HG03558 (cell line): ENCODE measurements at regions not wholly inside any gene's neighbourhood (a gene's known extent, or its start where the extent isn't known, plus 50 kb on each side); places are given as distances from the start of the nearest gene placed in this dataset.
A peak's percentile ranks its signal among the peaks of the same experiment; 100 is the strongest.

Source experiments
- ATAC-seq: cut with Tn5 transposase; IDR thresholded peaks from one replicate; pipeline ENCODE4 v1.9.1; 2021; ENCODE audit warnings: moderate number of reproducible peaks; ENCODE audit not compliant: unreplicated experiment; ENCODE audit errors: extremely low read depth

DNA sequence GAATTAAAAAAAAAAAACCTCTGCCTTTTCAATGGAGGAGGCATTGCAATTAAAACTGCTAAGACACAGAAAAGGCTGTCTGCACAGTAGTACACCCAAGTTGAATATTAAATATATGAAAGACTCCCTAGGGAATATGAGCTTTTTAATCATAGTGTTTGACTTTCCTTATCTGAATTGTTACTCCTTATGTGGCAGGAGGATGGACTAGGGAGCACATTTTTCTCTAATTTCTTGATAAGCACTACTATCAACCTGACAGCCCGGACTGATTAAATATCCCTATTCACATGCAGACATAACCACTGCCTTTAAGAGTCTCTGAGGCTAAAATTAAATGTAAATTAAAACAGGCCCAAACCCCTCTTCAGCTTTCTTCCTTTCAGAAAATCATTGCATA is 428.6 kb upstream of the GJE1 start:
- no peak for ATAC-seq

GRCh38 chr6:141701732-141702131 is 431.0 kb upstream of the GJE1 start:
- ATAC-seq, result no peak

DNA sequence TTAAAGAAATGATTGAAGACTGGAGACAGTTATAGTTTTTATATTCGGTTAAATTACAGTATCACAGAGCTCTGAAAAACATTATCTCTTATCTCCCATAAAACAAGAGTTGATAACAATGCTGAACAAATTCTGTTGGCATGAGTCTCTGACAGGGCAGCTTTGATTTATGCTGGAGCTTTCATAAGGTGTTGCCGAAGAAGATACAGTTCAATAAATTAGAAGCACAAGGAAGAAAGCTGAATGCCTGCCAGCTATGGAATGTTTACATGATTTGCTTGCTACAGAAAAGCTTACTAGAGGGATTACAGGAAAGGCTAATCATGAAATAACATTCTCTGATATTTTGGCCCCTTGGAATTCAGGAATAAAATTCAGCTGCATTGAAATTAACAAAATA is 431.9 kb upstream of the GJE1 start:
- no peak for ATAC-seq

DNA sequence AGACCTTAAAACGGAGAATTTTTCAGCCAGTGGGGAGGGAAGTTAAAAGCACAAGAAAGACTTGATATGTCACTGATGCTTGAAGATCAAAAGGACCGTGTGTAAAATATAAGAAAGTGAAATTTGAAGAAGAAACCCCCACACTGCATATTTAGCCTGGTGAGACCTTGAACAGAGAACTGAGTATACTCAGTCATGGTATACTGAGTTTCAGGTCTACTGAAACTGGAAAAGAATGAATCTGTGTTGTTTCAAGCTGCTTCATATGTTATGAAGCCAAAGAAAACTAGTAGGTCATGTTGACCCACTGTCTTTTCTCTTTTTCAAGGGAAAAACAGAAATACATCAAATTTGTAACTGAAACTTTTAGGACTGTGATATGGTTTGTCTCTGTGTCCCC is 443.8 kb upstream of the GJE1 start:
- peak; percentile 79 for ATAC-seq

- ATAC-seq, result no peak
These were observed 447.3 kb upstream of the GJE1 start for GRCh38 chr6:141685416-141685815.

GRCh38 chr6:141682391-141682790 is 450.3 kb upstream of the GJE1 start:
- no peak for ATAC-seq

GRCh38 chr6:141677598-141678211 is 455.0 kb upstream of the GJE1 start:
- peak; percentile 53 for ATAC-seq

DNA sequence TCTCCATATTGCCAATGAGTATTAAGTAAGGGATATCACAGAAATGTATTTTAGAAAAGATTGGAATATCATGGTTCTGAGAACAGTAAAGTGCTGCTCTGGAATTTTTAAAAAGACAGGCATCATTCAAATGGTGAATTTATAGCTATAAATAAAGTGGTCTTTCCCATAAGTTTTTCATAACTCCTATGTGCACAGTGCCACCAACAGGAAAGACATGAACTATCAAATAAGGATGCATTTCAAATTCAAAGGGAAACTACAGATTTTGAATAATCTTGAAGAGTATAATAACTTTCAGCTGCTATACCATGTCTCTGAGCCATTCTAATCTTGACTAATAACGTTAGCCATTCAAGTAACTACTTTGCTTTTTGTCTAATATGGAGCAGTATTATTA is 456.8 kb upstream of the GJE1 start:
- ATAC-seq, result no peak

DNA sequence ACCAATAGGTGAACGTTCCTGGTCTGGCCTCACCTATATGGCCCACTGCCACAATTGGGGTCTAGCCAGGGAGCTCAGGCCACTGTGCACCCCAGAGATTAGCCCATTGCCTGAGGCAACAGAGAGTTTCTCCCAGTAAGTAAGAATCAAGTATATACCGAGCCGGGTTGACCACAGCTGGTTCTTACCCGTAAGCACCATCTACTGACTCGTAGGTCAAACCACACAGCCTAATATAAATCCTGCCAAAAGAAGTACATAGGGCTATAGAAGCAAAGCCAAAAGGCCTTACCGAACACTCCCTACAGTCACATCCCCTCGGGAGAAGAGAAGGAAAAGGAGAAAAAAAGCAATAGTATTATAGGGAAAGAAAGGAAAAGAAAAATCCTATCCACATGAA is 463.6 kb upstream of the GJE1 start:
- ATAC-seq, result no peak

DNA sequence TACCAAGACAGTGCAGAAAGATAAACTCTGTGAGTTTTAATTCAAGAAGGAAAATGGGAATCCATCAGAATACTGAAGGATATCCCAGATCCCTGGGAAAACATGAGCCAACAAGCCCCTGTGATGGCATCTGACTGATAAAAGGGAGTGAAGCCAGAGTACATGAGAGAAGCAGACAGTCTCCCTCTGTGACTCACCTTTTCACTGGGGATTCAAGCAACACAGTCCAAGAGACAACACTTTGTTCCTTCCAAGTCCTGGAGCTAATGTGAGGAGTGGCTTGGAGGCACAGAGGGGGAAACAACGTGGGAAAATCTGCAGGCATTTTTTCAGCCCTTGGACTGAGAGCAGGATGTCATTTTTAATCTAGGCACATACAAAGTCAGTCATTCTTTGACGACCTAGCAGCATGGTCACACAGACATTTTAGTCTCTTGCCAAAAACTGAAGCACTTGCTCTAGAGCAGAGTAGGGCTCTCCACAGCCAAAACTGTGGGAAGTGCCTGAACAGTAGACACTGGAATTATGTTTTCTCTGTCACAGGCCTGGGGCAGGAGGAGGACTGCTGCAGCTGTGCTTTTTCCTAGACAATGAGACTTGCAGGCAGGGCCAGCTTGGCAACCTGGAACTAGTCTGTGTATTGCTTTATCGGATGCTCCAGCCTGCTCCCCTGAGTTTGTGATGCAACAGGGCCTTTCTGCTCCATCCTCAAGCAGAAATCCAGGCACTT is 465.0 kb upstream of the GJE1 start:
- ATAC-seq, result no peak

DNA sequence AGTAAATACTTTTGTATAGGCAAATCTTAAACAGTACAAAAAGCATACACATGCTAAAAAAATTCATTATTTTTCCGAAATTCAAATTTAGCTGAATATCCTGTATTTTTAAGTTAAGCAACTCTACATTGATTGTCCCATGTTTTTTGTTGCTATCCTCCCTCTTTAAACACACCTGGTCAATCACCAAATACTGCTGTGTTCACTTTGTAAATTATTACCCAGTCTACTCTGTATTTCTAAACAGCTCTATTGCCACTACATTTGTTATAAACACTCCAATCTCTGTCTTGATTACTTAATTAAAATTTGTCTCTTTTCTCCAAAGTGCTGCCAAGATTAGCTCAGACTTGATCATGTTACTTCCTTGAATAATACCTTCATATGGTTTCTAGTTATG is 466.5 kb upstream of the GJE1 start:
- ATAC-seq, result no peak

DNA sequence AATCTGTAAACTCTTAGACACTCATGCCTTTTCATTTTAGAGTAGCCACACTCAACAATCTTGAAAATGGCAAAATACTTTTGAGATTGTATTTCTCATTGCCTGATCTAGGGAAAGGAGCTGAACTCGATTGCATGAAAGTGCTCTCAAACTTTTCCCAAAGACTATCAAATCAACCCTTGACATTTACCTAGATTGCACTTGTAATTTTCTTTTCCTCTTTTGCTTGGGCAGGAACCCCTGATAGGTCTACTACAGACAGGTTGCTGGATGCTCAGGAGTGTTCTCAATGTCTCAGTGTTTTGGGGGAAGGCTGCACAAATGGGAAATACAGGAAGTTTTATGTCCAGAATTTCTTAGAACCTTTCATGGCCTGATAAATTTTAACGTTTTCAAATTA is 468.0 kb upstream of the GJE1 start:
- no peak for ATAC-seq

GRCh38 chr6:141659582-141659981 is 473.1 kb upstream of the GJE1 start:
- ATAC-seq, result no peak

DNA sequence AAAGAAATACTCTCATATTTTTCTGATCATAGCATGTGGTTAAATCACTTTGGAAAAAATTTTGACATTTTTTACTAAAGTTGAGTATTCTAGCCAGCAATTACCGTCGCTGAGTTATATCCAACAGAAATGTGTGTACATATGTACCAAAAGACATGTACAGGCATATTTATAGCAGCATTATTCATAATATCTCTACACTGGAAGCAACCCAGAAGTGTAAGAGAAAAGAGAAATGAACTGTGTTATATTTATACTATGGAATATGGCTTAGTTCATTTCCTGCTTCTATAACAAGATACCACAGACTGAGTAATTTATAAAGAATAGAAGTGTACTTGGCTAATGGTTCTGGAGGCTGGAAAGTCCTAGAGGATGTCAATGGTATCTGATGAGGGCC is 474.0 kb upstream of the GJE1 start:
- ATAC-seq, result no peak

DNA sequence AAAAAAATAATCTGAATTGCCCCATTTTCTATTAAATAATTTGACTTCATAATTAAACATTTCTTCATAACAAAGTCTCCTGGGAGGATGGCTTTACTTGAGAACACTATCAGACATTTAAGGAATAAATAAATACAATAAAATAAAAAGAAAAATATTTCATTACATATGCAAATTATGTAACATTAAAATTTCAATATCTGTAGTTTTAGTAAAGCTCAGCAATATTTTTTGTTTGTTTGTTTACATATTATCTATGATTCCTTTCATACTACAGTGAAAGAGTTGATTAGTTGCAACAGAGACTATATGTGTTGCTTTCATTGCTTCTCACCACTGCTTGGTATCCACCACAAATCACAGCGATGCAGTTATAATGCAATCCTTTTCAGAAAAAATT is 474.9 kb upstream of the GJE1 start:
- no peak for ATAC-seq

GRCh38 chr6:141653590-141653989 is 479.1 kb upstream of the GJE1 start:
- no peak for ATAC-seq

DNA sequence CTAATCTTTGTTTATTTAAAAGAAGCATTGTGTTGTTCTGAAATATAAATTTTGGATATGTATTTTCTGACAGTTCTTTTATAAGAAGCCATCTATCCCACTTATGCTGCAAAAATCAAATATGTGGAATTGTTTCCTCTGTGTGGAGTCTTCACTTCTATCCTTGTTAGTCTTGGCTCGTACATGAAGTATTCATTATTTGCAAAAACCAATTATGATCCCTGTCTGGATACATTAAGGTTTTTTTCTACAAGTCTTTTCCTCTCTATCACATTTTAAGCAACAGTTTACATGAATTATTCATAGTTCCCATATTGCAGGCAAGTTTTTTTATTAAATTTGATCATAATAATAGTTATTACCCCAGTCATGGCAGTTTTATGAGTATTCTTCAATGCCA is 490.8 kb upstream of the GJE1 start:
- no peak for ATAC-seq

- no peak for ATAC-seq
These were observed 491.3 kb upstream of the GJE1 start for GRCh38 chr6:141641406-141641805.

DNA sequence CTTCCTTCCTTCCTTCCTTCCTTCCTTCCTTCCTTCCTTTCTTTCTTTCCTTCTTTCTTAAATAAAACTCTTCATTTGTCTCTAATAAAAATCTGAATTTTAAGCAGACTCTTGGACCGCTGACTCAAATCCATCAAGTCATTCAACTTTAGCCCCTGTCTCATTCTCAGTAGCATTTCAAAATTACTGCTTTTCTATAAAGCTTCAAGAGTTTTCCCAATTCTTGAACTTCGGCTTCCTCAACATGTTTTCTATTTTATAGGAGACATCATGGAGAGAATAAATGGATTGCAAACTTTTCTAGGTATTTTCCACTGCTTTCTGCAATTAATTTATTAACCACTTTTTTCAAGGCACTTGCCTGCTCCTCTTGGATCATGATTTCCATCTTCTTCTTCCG is 497.1 kb upstream of the GJE1 start:
- ATAC-seq, result no peak

DNA sequence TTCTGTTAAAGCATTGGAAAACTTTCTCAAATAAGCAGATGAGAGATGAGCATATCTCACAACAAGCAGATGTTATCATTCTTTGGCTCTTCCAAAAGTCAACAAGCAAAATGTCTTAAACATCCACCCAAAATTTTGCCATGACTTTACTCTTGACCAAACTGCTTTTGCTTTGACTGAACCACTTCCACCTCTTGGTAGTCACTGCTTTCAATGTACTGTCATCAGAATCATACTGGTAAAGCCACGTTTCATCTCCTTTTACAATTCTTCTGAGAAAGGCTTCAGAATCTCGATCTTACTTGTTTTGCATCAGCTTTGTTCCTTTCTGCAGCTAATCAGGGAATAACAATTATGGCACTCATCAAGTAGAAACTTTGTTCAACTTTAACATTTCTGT is 498.5 kb upstream of the GJE1 start:
- no peak for ATAC-seq

DNA sequence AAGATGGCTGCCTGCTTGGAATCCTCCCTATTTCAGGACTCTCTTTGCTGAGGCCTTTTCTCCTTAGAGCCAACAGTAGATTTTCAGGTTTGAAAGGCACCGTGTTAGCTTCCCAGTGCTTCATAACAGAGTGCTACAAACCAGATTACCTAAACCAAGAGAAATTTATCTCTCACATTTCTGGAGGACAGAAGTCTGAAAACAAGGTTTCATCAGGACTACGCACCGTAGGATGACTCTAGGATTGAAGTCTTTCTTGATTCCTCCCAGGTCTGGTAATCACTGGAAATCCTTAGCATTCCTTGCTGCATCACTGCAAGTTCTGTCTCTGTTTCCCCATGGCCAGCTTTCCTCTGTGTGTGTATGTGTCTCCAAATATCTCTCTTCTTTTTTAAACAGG is 508.4 kb upstream of the GJE1 start:
- ATAC-seq, result no peak

DNA sequence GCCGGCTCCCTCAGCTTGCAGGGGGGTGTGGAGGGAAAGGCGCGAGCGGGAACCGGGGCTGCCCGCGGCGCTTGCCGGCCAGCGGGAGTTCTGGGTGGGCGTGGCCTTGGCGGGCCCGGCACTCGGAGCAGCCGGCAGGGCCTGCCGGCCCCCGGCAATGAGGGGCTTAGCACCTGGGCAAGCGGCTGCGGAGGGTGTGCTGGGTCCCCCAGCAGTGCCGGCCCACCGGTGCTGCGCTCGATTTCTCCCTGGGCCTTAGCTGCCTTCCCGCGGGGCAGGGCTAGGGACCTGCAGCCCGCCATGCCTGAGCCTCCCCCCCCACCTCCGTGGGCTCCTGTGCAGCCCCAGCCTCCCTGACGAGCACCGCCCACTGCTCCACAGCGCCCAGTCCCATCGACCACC is 514.5 kb upstream of the GJE1 start:
- no peak for ATAC-seq
